IMR-90 (cell line): ENCODE measurements at regions not wholly inside any gene's neighbourhood (a gene's known extent, or its start where the extent isn't known, plus 50 kb on each side); places are given as distances from the start of the nearest gene placed in this dataset.

Experiments
- ATAC-seq: fragments of 200-7000 bp; cut with Tn5 transposase; 2 replicates; pipeline ENCODE4 v1.9.1; 2020; ENCODE audit warnings: low read depth, mild to moderate bottlenecking, moderate library complexity
- BruUV-seq: library from RNA; stranded (reverse); fragments of 400-500 nt; replicated peaks from 2 replicates; lab custom pipeline; 2021; lab: Mats Ljungman, UMichigan
- CTCF ChIA-PET: fragments of 300-600 bp; formaldehyde crosslinking; extraction: SDS; loops from one replicate; lab custom pipeline; 2021; ENCODE audit warnings: antibody characterized with exemption; lab: Yijun Ruan, JAX
- POLR2A ChIA-PET: fragments of 300-600 bp; sonication (Branson Sonifier 250); formaldehyde crosslinking; loops from one replicate; lab custom pipeline; 2022; ENCODE audit warnings: antibody characterized with exemption; ENCODE audit not compliant: unreplicated experiment; lab: Charles Lee
- DNase-seq: peaks from one replicate; pipeline ENCODE4 v3.0.0; 2013
- H2AFZ ChIP-seq: replicated peaks from 2 replicates; pipeline ENCODE3; 2013; ENCODE audit warnings: low read length, mild to moderate bottlenecking; ENCODE audit not compliant: poor library complexity
- H2AK5ac ChIP-seq: 2 replicates; pipeline ENCODE4 v1.6.1; 2013; ENCODE audit warnings: low read depth, low read length, inconsistent platforms
- H2AK9ac ChIP-seq: replicated peaks from 2 replicates; pipeline ENCODE3; 2013; ENCODE audit warnings: mild to moderate bottlenecking, low read depth, low read length, moderate library complexity; ENCODE audit not compliant: poor library complexity
- H2BK120ac ChIP-seq: 2 replicates; pipeline ENCODE4 v1.6.1; 2013; ENCODE audit warnings: low read depth, low read length, inconsistent platforms
- H2BK15ac ChIP-seq: 3 replicates; pipeline ENCODE4 v1.6.1; 2013; ENCODE audit warnings: low read depth, low read length, inconsistent platforms
- H2BK20ac ChIP-seq: 2 replicates; pipeline ENCODE4 v1.6.1; 2013; ENCODE audit warnings: low read depth, mild to moderate bottlenecking, inconsistent platforms, low read length, moderate library complexity
- H2BK5ac ChIP-seq: 2 replicates; pipeline ENCODE4 v1.6.1; 2013; ENCODE audit warnings: mild to moderate bottlenecking, low read depth, low read length, inconsistent platforms; ENCODE audit not compliant: poor library complexity, severe bottlenecking
- H3K14ac ChIP-seq: replicated peaks from 2 replicates; pipeline ENCODE4 v1.6.1; 2013; ENCODE audit warnings: low read depth, low read length, inconsistent platforms
- H3K18ac ChIP-seq: 2 replicates; pipeline ENCODE4 v1.6.1; 2013; ENCODE audit warnings: low read depth, low read length, control low read depth
- H3K23ac ChIP-seq: 2 replicates; pipeline ENCODE4 v1.6.1; 2013; ENCODE audit warnings: low read depth, low read length, inconsistent platforms
- H3K27ac ChIP-seq: 2 replicates; pipeline ENCODE4 v1.5.1; 2013; ENCODE audit warnings: mild to moderate bottlenecking, control low read depth, low read length; ENCODE audit not compliant: insufficient read depth
- H3K27me3 ChIP-seq: 2 replicates; pipeline ENCODE4 v1.6.1; 2013; ENCODE audit warnings: low read length; ENCODE audit not compliant: control insufficient read depth, insufficient read depth
- H3K36me3 ChIP-seq: 2 replicates; pipeline ENCODE4 v1.6.1; 2013; ENCODE audit warnings: low read length, mixed read lengths; ENCODE audit not compliant: control insufficient read depth, insufficient read depth
- H3K4ac ChIP-seq: 2 replicates; pipeline ENCODE4 v1.6.1; 2013; ENCODE audit warnings: low read depth, low read length, inconsistent platforms
- H3K4me1 ChIP-seq: 2 replicates; pipeline ENCODE4 v1.6.1; 2013; ENCODE audit warnings: low read length, mixed read lengths; ENCODE audit not compliant: control insufficient read depth, insufficient read depth
- H3K4me2 ChIP-seq: 2 replicates; pipeline ENCODE4 v1.6.1; 2013; ENCODE audit warnings: low read depth, mild to moderate bottlenecking, control low read depth, low read length, moderate library complexity
- H3K4me3 ChIP-seq: 2 replicates; pipeline ENCODE4 v1.5.1; 2013; ENCODE audit warnings: low read depth, mild to moderate bottlenecking, control low read depth, low read length, moderate library complexity; ENCODE audit not compliant: insufficient read depth
- H3K56ac ChIP-seq: 2 replicates; pipeline ENCODE4 v1.6.1; 2013; ENCODE audit warnings: low read length, inconsistent platforms; ENCODE audit not compliant: insufficient read depth; ENCODE audit errors: extremely low read depth
- H3K79me1 ChIP-seq, 2 experiments: 2 replicates each; pipeline ENCODE4 v1.6.1; 2013; ENCODE audit warnings: low read length in 2 of 2, inconsistent platforms in 1 of 2, low read depth in 1 of 2
- H3K9ac ChIP-seq: 2 replicates; pipeline ENCODE4 v1.6.1; 2013; ENCODE audit warnings: low read depth, low read length, control low read depth
- H3K9me1 ChIP-seq: 2 replicates; pipeline ENCODE4 v1.6.1; 2013; ENCODE audit warnings: low read length, inconsistent platforms; ENCODE audit not compliant: insufficient read depth
- H3K9me3 ChIP-seq: 2 replicates; pipeline ENCODE4 v1.6.1; 2013; ENCODE audit warnings: low read length; ENCODE audit not compliant: control insufficient read depth, insufficient read depth
- H4K20me1 ChIP-seq: 2 replicates; pipeline ENCODE4 v1.6.1; 2013; ENCODE audit warnings: low read length, inconsistent platforms; ENCODE audit not compliant: insufficient read depth
- H4K5ac ChIP-seq: 2 replicates; pipeline ENCODE4 v1.6.1; 2013; ENCODE audit warnings: mild to moderate bottlenecking, low read depth, low read length, control low read depth
- H4K8ac ChIP-seq, 2 experiments: 2 replicates each; pipeline ENCODE4 v1.6.1; 2013; ENCODE audit warnings: low read depth in 2 of 2, low read length in 2 of 2, control low read depth in 1 of 2, inconsistent platforms in 1 of 2
- H4K91ac ChIP-seq: 2 replicates; pipeline ENCODE4 v1.6.1; 2013; ENCODE audit warnings: low read depth, low read length, inconsistent platforms; ENCODE audit not compliant: insufficient read depth
- BHLHE40 ChIP-seq: fragments of 150-350 bp; IDR thresholded peaks from 2 replicates; pipeline ENCODE4 v1.6.1; 2016; ENCODE audit warnings: mild to moderate bottlenecking, low read depth, low read length
- CEBPB ChIP-seq: IDR thresholded peaks from 2 replicates; pipeline ENCODE4 v1.6.1; 2012; ENCODE audit warnings: low read depth, low read length, improper control_type of control experiment
- CTCF ChIP-seq: conservative IDR thresholded peaks from 2 replicates; pipeline ENCODE4 v1.5.1; 2012; ENCODE audit warnings: mild to moderate bottlenecking, low read depth, low read length, improper control_type of control experiment
- FOS ChIP-seq: fragments of 150-350 bp; IDR thresholded peaks from 2 replicates; pipeline ENCODE4 v1.6.1; 2016; ENCODE audit warnings: low read depth, low read length
- MAZ ChIP-seq: IDR thresholded peaks from 2 replicates; pipeline ENCODE4 v1.6.1; 2012; ENCODE audit warnings: low read depth, mild to moderate bottlenecking, low read length, improper control_type of control experiment, moderate library complexity, borderline replicate concordance
- MXI1 ChIP-seq: IDR thresholded peaks from 2 replicates; pipeline ENCODE4 v1.6.1; 2012; ENCODE audit warnings: low read depth, mild to moderate bottlenecking, low read length, moderate library complexity, borderline replicate concordance
- NFE2L2 ChIP-seq: fragments of 150-350 bp; IDR thresholded peaks from 2 replicates; pipeline ENCODE4 v1.6.1; 2016; ENCODE audit warnings: low read depth, mild to moderate bottlenecking, low read length
- RAD21 ChIP-seq: IDR thresholded peaks from 2 replicates; pipeline ENCODE4 v1.6.1; 2012; ENCODE audit warnings: low read length, improper control_type of control experiment
- RFX5 ChIP-seq: IDR thresholded peaks from 2 replicates; pipeline ENCODE4 v1.8.0; 2012; ENCODE audit warnings: low read depth, mild to moderate bottlenecking, low read length, moderate library complexity
- WGBS, 2 experiments: methylation state at CpG; one replicate each; pipeline versions ENCODE4 v1.1.5 to v1.1.7; 2013; ENCODE audit warnings: missing lambda C conversion rate in 2 of 2; ENCODE audit not compliant: insufficient read length in 1 of 2; ENCODE audit errors: extremely low coverage in 2 of 2; 5-methylcytosine and 5-hydroxymethylcytosine counted together
- dilution Hi-C: fragments of 300-500 bp; cut with HindIII; formaldehyde crosslinking; loops from one replicate; pipeline ENCODE4 v1.14.3; 2018; ENCODE audit warnings: low sequenced_read_pairs; ENCODE audit not compliant: unreplicated experiment
- in situ Hi-C: fragments of 300-500 bp; cut with MboI; formaldehyde crosslinking; loops from 3 replicates; pipeline ENCODE4 v1.14.3; 2019; ENCODE audit warnings: low sequenced_read_pairs, inconsistent platforms, mixed read lengths
- intact Hi-C: fragments of 100-400 bp; cut with micrococcal nuclease; formaldehyde crosslinking; loops from 2 replicates; pipeline ENCODE4 v1.10.0; 2022

GRCh38 chr1:228848406-228848805, 113.1 kb downstream of the RHOU start:
- Histone ChIP-seq H2BK120ac (no peak overlapping the region), H3K36me3 (no peaks in the 10 kb centered on the region), H3K79me1 (no peaks in the 10 kb centered on the region), H4K20me1 (no peaks in the 10 kb centered on the region), H2BK20ac (no peak overlapping the region), H3K4ac (no peak overlapping the region), H3K4me3 (no peak overlapping the region), H3K9me3 (no peaks in the 10 kb centered on the region), H3K56ac (no peak overlapping the region), H3K18ac (no peak overlapping the region), H2AFZ (no peak overlapping the region), H3K27me3 (no peaks in the 10 kb centered on the region), H3K9me1 (0 out of 2 replicates have a peak, but pooled peaks cover 6% of the 10 kb centered on the region), H2BK15ac (no peak overlapping the region), H3K9ac (no peak overlapping the region), H4K8ac (no peak overlapping the region), H3K23ac (no peak overlapping the region), H3K4me1 (peaks cover 5% of the 10 kb centered on the region; the same call in 1 of the 2 replicates), H3K4me2 (no peak overlapping the region), H2AK5ac (no peak overlapping the region), H3K14ac (no peak overlapping the region), H2BK5ac (no peak overlapping the region), H2AK9ac (no peak overlapping the region), H4K5ac (no peak overlapping the region), H4K91ac (no peak overlapping the region), H3K27ac (no peak overlapping the region)
- dilution Hi-C loops (no loop called here), in situ Hi-C loops (no loop called here), intact Hi-C loops (no loop called here)
- ChIA-PET CTCF (interaction anchor here (0.7 kb wide), 1 partner anchor 79 kb away, joined by 3 read pairs; no protein-coding TSS in a partner anchor), POLR2A (no interaction called here)
- TF ChIP-seq BHLHE40 (no peak), NFE2L2 (no peak), CEBPB (no peak), MAZ (no peak), MXI1 (no peak), RAD21 (no peak), FOS (no peak), CTCF (no peak), RFX5 (no peak)
- WGBS, 2 experiments: 0% methylated on average over 1 of the region's 2 CpGs; no CpG with 5 or more reads in 1 of the 2 experiments
- ATAC-seq (no peak), DNase-seq (no peak)
- no TSS peak for BruUV-seq
